Ascending aorta (tissue), 2 donors: ENCODE measurements at regions not wholly inside any gene's neighbourhood (a gene's known extent, or its start where the extent isn't known, plus 50 kb on each side); places are given as distances from the start of the nearest gene placed in this dataset.
A peak's percentile ranks its signal among the peaks of the same experiment; 100 is the strongest.

Source experiments
- DNase-seq, 2 donors: peaks; one replicate each; pipeline ENCODE4 v3.0.0-alpha.2; 2019; ENCODE audit warnings: low spot score in 2 of 2
- H3K27ac ChIP-seq, 2 donors: fragments of 200-600 bp; sonication (generic); one replicate each; pipeline ENCODE4 v1.5.1; 2016 to 2017; ENCODE audit warnings: mild to moderate bottlenecking in 1 of 2
- H3K27me3 ChIP-seq: fragments of 200-600 bp; sonication (generic); one replicate; pipeline ENCODE4 v1.5.1; 2017
- H3K36me3 ChIP-seq, 2 donors: fragments of 200-600 bp; sonication (generic); one replicate each; pipeline ENCODE4 v1.5.1; 2016
- H3K4me1 ChIP-seq, 2 donors: fragments of 200-600 bp; sonication (generic); one replicate each; pipeline ENCODE4 v1.5.1; 2016 to 2017; ENCODE audit warnings: mild to moderate bottlenecking in 1 of 2
- H3K4me3 ChIP-seq, 2 donors: fragments of 200-600 bp; sonication (generic); one replicate each; pipeline ENCODE4 v1.5.1; 2016 to 2017; ENCODE audit warnings: mild to moderate bottlenecking in 1 of 2
- H3K9me3 ChIP-seq, 2 donors: fragments of 200-600 bp; sonication (generic); one replicate each; pipeline ENCODE4 v1.5.1; 2016
- CTCF ChIP-seq, 3 experiments: fragments of 200-600 bp in 2 of 3; fragments of 450-650 bp in 1 of 3; sonication (generic) in 2 of 3; IDR thresholded peaks; one replicate each; pipeline ENCODE4 v1.5.1; 2016 to 2019; ENCODE audit warnings: antibody characterized with exemption in 3 of 3, mild to moderate bottlenecking in 1 of 3, moderate library complexity in 1 of 3
- intact Hi-C: fragments of 100-400 bp; cut with DNase I; formaldehyde crosslinking; loops from one replicate; pipeline ENCODE4 v1.15.1; 2023

GRCh38 chrX:10090319-10090718 lies 66.5 kb upstream of the CLCN4 start:
- H3K4me1 ChIP-seq: no peaks in the 10 kb centered on the region
- H3K9me3 ChIP-seq: no peaks in the 10 kb centered on the region
- peaks cover 6 to 10% of the 10 kb centered on the region in 2 donors for H3K36me3 ChIP-seq
- intact Hi-C loops: no loop called here
- DNase-seq: no peak
- H3K4me3 ChIP-seq: no peak overlapping the region
- no peak for TF ChIP-seq CTCF (IDR thresholded peaks at IDR 0.05)
- H3K27ac ChIP-seq: no peak overlapping the region
- H3K27me3 ChIP-seq: no peaks in the 10 kb centered on the region

GRCh38 chrX:10095246-10095645 lies 61.5 kb upstream of the CLCN4 start:
- no peak for DNase-seq
- H3K36me3 ChIP-seq: peaks cover 6 to 10% of the 10 kb centered on the region in 2 donors
- H3K4me1 ChIP-seq: peaks cover 0 to 9% of the 10 kb centered on the region in 2 donors
- H3K27me3 ChIP-seq: no peaks in the 10 kb centered on the region
- no peak overlapping the region for H3K4me3 ChIP-seq
- intact Hi-C loops: loop anchor here (5.0 kb wide), 1 partner anchor 78 kb away; no protein-coding TSS in a partner anchor
- no peaks in the 10 kb centered on the region for H3K9me3 ChIP-seq
- no peak for TF ChIP-seq CTCF (IDR thresholded peaks at IDR 0.05)
- H3K27ac ChIP-seq: no peak overlapping the region

GRCh38 chrX:10095698-10096432 lies 60.9 kb upstream of the CLCN4 start:
- intact Hi-C loops: loop anchor here (5.0 kb wide), 1 partner anchor 79 kb away; no protein-coding TSS in a partner anchor

GRCh38 chrX:10098270-10098713 lies 58.5 kb upstream of the CLCN4 start:
- peak overlapping the region; percentile 76 to 77 for H3K27ac ChIP-seq
- TF ChIP-seq CTCF (IDR thresholded peaks at IDR 0.05): no peak
- no peak for DNase-seq
- peaks cover 0 to 9% of the 10 kb centered on the region in 2 donors for H3K4me1 ChIP-seq
- no peaks in the 10 kb centered on the region for H3K27me3 ChIP-seq
- H3K36me3 ChIP-seq: peaks cover 4 to 8% of the 10 kb centered on the region in 2 donors
- H3K4me3 ChIP-seq: no peak overlapping the region
- H3K9me3 ChIP-seq: no peaks in the 10 kb centered on the region
- intact Hi-C loops: loop anchor here (5.0 kb wide), 1 partner anchor 81 kb away; no protein-coding TSS in a partner anchor

More at GRCh38 chrX:10095698-10096432, 60.9 kb upstream of the CLCN4 start:
- TF ChIP-seq CTCF (IDR thresholded peaks at IDR 0.05): no peak
- peaks cover 9 to 16% of the 10 kb centered on the region in 2 donors for H3K36me3 ChIP-seq
- DNase-seq: no peak
- H3K4me1 ChIP-seq: peaks cover 0 to 9% of the 10 kb centered on the region in 2 donors
- H3K4me3 ChIP-seq: no peak overlapping the region
- no peaks in the 10 kb centered on the region for H3K9me3 ChIP-seq
- H3K27me3 ChIP-seq: no peaks in the 10 kb centered on the region
- H3K27ac ChIP-seq: no peak overlapping the region

GRCh38 chrX:10099411-10099810 lies 57.4 kb upstream of the CLCN4 start:
- H3K4me1 ChIP-seq: peaks cover 0 to 9% of the 10 kb centered on the region in 2 donors
- H3K4me3 ChIP-seq: peak overlapping the region in 1 of 2 donors; percentile 6
- peaks cover 4 to 8% of the 10 kb centered on the region in 2 donors for H3K36me3 ChIP-seq
- intact Hi-C loops: loop anchor here (5.0 kb wide), 1 partner anchor 82 kb away; no protein-coding TSS in a partner anchor
- no peak for TF ChIP-seq CTCF (IDR thresholded peaks at IDR 0.05)
- H3K27ac ChIP-seq: peak overlapping the region; percentile 76 to 77
- no peaks in the 10 kb centered on the region for H3K27me3 ChIP-seq
- DNase-seq: no peak
- H3K9me3 ChIP-seq: no peaks in the 10 kb centered on the region
